GM21367 (cell line): ENCODE measurements at regions not wholly inside any gene's neighbourhood (a gene's known extent, or its start where the extent isn't known, plus 50 kb on each side); places are given as distances from the start of the nearest gene placed in this dataset.
"Not testable (repeated sequence)": the region's sequence is repeated elsewhere in the genome, so short reads cannot be mapped to it uniquely, and the experiment has no call there.

ENCODE experiments used
- ATAC-seq: cut with Tn5 transposase; IDR thresholded peaks from one replicate; pipeline ENCODE4 v1.9.1; 2021; ENCODE audit not compliant: unreplicated experiment

DNA sequence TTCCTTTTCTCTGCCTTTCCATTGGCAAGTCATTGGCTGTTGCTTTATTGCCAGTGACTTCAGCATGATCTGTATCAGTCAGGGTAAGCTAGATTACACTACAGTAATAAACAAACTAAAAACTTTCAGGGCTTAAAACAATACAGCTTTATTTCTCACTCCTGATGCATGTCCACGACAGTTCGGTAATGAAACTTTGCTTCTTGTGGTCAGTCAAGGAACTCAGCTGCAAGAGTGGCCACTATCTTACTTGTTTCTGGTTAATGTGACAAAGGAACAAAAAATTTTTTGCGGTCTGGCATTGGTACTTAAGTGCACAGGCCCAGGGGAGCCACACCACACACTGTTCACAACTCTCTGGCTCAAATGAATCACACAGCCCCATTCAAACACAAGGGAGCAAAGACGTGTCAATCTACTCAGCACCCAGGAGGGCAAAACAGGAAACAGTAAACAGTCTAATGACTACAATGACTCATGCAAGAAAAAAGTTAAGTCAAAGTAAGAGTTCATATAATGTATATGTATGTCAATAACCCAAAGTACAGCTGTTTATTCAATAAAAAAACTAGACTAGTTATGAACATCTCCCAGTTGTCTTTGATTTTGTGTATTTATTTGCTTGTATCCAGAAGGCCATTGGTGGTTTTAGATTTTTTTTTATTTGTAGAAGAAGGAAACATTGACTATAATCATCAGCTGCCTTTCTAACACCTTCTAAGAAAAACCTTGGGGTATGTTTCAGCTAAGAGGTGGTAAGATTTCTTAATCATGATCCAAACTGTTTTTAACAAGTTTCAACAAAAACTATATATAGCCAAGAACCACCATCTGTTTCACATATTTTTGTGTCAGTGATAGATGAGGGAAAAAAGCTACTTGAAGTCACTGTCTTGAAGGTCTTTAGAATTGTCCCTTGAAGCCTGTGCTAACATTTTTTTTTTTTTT, 134.4 kb upstream of the FAM3C start:
- ATAC-seq = peak; percentile 99

DNA sequence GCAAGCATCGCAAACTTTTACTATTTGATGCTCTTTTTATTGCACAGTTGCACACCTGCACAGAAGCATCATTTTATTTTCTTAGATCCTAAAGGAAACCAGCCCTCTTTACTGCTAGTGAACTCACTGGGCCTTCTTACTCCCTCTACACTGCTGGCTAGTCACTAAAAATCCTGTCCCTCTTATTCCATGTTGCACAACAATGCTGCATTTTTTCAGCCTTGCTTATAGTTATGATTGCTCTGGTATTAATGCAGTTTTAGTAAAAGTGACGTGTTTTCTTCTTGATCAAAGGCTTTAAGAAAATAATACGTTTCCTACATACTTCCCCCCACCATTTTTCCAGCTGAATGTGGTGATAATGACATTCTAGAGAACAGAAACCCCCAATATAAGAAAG, 132.9 kb upstream of the FAM3C start:
- no peak for ATAC-seq

DNA sequence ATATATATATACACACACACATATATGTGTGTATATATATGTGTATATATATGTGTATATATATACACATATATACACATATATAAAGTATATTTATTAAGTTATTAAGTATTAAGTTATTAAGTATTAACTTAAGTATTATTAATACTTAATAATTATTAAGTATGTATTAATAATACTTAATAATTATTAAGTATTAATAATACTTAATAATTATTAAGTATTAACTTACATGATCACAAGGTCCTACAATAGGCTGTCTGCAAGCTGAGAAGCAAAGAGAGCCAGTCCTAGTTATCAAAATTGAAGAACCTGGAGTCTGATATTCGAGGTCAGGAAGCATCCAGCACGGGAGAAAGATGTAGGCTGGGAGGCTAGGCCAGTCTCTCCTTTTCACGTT, 130.1 kb upstream of the FAM3C start:
- not testable (repeated sequence) for ATAC-seq

DNA sequence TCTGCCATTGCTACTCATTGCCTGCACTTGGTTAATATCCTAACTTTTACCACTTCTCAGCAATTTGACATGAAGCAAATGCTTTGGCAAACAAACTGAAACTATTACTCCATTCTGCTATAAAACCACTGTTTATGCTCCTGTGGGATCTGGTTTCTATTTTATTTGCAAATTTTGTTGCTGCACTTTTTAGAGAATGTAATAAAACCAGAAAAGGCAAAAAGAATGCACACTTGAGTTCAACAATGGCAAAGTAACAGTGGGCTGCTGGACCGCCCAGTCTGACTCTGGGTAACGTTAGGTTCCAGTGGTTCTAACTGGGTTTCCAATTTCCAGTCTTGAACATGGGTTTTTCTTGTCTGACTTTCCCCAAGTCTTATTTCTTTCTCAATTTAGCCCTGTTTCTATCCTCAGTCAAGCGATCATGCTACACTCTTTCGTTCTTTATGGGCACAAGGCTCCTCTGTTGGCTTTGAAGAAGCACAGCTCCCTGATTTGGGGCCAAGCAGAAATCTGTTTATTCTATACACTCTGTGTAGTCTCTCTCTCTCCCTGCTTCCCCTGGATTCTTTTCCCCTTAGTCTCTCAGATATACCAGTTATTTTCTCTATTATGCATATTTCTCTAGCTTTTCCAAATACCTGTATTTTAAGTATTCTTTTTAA, 129.2 kb upstream of the FAM3C start:
- ATAC-seq = no peak

DNA sequence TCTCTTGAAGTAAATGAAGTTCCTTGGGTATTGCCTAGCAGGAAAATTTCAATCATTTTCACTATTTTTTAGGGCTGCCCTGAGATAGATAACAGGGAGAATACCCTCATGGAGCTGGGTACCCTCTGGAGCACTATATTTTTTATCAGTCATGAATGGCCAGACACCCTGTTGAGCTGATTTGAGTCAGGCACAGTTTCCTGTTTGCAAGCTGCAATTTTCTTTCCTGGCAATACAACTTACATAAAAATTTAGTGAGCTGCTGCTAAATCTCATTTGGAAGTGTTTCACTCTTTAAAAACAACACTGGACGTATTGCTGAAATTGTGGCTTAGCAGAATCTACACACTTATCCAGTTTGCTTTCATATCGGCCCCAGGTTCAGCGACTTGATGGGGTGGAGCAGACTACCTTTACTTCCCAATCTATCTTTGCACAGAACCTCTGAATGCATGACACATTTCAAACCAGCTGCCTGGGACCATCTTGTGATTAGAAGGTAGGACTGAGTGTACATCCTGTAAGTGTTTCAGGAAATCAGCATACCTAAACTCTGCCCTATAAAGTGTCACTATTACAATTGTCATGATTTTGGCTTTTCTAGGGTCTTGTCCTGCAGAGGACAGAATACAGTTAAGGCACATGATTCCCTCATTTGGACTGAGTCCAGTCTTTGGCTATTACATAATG, 125.7 kb upstream of the FAM3C start:
- no peak for ATAC-seq

DNA sequence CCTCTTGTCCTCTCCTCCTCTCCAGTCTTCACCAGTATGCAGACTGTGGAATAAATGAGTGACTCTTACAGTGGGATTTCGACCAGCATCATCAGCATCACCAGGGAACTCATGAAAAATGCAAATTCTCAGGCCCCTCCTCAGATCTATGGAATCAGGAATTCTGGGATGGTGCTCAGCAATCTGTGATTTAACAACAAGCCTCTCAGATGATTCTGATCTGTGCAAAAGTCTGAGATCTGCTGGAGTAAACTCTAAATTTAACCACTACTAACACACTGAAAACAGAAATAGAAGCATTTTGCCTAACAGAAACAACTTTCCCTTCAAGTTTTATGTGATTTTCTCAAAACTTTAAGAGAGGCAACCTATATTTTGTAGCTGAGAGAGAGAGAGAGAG, 124.8 kb upstream of the FAM3C start:
- ATAC-seq = no peak

DNA sequence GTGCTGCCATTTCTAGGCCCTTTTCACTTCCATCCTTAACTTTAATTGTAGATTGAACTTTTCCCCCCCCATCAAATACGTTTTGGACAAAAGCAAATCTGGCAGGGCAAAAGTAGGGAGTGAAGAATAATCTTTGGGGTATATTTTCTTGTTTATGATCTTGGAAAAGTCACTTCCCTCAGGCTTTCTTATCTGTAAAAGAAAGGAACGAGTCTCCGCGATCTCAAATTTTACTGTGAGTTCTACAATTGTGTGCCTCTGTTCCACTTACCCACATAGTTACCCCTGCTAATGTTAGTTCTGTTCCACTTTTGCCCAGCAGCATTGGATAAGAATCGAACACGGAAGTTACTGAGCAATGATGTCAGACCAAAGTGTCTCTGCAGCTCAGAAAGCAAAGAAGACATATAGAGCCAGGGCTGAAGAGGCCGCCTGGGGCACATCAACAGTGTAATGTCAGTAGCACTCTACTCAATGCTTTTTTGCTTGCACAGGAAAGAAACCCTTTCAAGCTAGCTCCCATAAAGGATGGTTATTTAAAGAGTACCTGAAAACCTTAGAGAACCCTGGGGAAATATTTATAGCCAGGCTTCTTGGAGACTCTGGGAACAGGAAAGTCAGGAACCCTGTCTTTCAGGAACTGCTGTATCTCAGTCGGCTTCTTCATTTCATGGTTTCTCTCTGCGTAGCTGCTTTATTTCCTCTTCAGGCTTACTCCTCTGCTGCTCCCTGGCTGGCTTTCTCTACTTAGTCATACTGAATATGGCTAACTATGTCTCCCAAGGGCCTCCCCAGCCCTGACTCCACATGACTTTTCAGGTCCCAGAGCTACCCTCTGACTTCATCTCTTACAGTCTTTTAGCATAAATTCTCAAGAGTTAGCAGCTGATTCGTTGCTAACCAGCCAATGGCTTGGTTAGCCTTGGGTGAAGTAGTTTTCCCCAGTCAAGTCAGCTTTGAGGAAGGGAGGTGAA, 123.7 kb upstream of the FAM3C start:
- ATAC-seq = peak; percentile 81

DNA sequence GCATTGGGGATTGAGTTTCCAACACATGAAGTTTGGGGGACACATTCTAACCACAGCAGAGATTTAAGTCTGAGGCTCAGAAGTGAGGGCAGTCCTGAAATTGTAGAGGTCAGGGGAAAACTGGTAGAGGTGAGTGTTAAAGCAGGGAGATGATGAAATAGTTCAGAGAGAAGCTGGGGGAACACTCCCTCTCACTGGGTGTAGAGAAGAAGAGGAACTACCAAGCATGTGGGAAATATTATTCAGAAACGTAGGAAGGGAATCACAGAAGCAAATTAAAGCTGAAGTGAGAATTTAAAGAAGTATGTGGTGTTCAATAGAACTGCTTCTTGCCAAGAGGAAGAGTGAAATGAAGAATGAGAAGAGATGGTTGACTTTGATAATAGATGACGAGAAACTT, 121.5 kb upstream of the FAM3C start:
- no peak for ATAC-seq

DNA sequence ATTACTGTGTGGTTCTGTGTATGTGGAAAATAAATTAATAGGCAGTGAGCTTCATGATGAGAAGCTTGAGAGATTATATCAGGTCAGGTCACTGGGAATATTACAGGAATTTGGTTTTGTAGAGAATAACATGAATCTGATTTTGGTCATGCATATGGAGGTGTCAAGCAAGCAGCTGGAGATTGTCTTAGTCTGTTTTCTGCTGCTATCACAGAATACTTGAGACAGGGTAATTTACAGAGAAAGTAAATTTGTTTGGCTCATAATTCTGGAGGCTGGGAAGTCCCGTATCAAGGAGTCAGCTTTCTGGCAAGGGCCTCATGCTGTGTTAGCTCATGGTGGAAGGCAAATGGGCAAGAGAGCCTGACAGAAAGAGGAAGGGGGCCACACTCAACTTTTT, 120.7 kb upstream of the FAM3C start:
- no peak for ATAC-seq

DNA sequence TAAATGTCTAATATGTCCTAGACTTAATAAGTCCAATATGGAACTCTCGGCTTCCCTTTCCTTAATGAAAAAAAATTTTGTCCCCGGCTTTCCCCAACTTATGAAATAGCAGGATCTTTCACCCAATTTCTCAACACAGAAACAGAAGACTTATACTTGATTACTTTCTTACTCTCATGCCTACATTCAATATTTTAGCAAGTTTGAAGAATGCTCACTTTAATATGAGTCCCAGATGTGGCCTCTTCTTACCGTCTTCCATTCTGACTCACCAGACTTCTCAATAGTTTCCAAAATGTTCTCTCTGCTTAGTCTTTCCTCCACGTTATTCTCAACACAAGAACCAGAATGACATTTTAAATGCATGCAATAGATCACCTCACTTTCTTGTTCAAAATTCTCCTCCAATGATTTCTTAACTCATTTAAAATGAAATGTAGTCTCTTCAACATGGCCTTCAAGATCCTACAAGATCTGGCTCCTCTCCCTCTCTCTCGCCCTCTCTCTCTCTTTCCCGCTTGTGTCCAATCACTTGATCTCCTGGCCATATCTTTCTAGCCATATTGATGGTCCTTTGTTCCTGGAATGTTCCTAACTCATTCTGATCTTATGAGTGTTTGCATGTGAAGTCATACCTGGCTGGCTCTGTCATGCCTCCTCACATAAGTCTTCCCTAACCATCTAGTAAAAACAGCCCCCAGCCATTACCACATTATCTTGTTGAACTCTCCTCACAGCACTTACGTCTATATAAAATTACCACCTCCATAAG, 119.7 kb upstream of the FAM3C start:
- ATAC-seq = no peak

DNA sequence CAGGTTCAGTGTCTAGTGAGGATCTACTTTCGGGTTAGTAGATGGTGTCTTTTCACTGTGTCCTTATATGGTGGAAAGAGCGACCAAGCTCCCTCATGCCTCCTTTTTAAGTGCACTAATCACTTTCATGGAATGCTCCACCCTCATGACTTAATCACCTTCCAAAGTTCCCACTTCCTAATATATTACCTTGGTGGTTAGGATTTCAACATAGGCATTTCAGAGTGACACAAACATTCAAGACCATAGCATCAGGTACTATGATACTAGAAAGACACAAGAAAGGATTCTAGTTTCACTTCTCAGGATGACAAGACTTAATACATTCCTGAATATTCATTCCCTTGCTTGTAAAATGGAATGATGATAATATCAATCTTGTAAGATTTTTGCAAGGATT, 119.1 kb upstream of the FAM3C start:
- no peak for ATAC-seq

DNA sequence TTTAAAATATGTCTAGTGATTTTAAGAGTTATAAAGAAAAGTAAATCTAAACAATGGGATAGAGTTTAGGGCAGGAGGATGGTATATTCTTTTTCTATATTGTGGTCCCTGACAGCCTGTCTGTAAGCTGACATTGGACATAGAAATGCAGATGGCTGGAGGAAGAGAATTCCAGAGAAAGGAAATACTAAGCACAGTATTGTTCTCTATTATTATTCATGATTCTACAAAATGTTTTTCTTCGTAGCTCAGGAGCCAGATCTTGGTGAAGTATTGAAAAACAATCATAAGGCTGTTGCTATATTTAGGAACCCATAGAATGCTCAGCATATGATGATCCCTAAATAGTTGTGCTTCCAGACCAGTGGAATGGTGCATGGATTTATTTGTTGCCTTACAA, 117.0 kb upstream of the FAM3C start:
- ATAC-seq = no peak

DNA sequence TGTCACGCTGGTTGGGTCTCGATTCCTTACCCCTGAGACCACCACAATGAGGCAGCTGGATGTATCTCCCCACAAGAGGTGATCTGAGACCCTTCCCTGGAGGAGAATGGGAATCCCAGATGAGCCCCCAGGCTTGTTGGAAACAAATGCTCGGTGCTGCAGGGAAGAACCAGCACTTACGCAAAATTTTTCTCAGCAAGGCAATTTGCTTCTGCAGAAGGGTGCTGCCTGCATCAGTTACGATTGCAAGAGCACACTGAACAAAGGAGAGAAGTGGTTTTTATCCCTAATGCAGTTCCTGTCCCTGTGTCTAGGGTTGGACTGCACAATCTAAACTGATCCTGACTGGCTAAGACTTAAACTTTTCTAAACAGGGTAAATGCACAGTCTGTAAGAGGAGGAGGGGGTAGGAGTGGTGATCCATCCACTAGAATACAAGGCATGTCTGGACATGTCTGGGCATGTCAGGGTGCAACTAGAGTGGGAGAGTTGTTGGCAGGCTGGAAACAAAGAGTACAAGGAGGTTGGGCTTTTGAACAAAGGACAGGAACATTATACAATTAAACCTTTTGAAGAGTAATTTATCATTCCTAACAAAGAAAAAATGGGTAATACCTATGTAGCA, 114.9 kb upstream of the FAM3C start:
- no peak for ATAC-seq

DNA sequence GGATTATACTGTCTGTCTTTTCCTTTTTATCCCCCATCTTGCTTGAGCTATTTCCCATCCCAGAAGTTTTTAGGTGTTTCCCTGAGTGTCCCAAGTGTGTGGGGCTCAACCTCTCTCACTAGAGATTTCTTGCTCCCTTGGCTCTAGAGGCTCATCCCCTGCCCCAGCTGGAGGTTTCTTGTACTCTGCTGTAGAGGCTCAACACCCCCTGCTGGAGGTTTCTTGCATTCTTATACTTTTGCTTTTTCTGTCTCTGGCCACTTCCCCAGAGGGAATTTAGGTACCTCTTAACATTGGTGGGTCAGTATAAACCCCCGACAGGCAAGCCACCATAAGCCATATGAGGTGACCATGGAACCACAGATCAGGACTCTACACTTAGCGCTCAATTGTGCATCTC, 114.2 kb upstream of the FAM3C start:
- no peak for ATAC-seq

DNA sequence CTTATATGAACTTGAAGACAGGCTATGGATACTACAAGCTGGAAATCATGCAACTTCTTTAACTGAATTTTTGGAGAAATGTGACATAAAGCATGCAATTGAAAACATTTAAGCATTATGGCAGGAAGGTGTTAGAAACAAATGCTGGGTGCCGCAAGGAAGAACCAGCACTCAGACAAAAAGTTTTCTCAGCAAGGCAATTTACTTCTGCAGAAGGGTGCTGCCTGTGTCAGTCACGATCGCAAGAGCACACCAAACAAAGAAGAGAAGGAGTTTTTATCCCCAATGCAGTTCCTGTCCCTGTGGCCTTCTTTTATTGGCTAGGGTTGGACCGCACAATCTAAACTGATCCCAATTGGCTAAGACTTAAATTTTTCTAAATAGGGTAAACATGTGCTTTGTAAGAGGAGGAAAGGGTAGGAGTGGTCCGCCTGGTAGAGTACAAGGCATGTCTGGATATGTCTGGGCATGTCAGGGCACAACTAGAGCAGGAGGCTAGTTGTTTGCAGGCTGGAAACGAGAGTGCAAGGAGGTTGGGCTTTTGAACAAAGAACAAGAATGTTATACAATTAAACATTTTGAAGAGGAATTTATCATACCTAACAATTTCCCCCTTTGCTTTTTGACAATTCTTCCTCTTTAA, 109.6 kb upstream of the FAM3C start:
- ATAC-seq = no peak

DNA sequence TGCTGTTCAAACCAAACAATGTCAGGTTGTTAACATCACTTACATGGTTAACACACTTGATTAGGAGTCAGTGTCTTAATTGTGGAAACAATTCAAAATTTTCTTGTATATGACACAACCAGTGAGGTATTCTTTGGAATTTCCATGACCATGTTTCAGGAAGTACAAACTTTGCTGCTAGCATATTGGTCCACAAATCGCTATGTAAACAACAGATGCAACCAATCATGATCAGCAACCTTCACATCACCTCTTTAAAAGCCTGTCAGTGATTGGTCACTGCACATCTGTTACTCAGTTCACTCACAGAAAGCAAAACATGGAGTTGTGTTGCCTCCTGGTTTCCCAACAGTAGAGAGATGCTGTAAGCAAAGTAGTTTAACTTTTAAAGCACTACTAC, 108.9 kb upstream of the FAM3C start:
- ATAC-seq = no peak

DNA sequence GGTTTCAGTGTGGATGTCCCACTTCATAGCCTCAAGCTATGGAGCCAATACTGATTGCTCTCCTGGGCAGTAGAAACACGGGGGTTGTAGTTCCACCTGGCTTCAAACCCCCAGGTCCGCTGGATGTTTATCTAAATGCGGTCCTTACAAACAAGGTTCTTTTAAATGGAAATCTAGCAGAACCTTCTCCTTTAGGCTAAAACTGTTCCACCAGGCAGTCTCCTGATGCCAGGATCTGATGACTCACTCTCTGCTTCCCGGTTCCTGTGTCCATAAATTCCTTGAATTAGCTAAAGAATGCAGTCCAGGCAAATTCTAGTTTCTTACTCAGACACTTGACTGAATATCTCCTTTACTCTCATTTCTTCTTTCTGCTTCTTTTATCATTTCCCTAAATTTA, 108.4 kb upstream of the FAM3C start:
- no peak for ATAC-seq

DNA sequence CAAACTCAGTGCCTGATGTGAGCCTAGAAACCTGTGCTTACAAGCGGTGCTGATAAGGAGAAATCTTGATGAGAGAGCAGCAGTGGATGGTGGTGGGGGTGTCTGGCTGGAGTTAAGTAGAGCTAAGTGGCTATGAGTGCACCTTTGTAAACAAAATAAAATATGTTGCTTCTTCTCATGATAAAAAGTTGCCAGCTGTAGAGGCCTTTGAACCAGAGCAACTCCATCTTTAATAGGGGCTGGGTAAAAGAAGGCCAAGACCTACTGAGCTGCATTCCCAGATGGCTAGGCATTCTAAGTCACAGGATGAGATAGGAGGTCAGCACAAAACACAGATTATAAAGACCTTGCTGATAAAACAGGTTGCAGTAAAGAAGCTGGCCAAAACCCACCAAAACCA, 107.6 kb upstream of the FAM3C start:
- ATAC-seq = no peak

DNA sequence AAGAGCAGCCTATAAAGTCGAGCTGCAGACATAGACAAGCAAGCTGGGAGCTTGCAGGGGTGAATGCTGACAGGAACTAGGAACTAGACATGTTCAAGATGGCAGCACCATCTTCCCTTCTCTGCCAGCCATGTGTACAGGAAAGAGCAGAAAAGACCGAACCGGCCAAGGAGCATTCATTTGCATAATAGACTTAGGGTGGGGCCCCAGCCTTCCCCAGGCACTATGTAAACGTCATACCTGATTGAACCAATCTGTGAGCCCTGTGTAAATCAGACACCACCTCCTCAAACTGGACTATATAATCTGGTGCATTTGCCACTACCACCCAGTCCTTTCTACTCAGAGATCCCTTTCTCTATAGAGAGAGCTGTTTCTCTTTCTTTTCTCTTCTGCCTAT, 106.9 kb upstream of the FAM3C start:
- no peak for ATAC-seq
